MM.1S (cell line): ENCODE measurements at regions not wholly inside any gene's neighbourhood (a gene's known extent, or its start where the extent isn't known, plus 50 kb on each side); places are given as distances from the start of the nearest gene placed in this dataset.

Experiments used
- CTCF ChIP-seq: fragments of 300-600 bp; sonication (generic); IDR thresholded peaks from 2 replicates; pipeline ENCODE4 v1.5.1; 2016; ENCODE audit warnings: antibody characterized with exemption, low read length, mixed read lengths
- EZH2 ChIP-seq: fragments of 300-600 bp; sonication (generic); optimal IDR thresholded peaks from 2 replicates; pipeline ENCODE3; 2017; ENCODE audit warnings: low read depth, mild to moderate bottlenecking, antibody characterized with exemption, low read length, mixed read lengths
- EZH2phosphoT487 ChIP-seq: fragments of 300-600 bp; sonication (generic); IDR thresholded peaks from 2 replicates; pipeline ENCODE4 v1.6.1; 2018; ENCODE audit warnings: antibody characterized with exemption, low read length

DNA sequence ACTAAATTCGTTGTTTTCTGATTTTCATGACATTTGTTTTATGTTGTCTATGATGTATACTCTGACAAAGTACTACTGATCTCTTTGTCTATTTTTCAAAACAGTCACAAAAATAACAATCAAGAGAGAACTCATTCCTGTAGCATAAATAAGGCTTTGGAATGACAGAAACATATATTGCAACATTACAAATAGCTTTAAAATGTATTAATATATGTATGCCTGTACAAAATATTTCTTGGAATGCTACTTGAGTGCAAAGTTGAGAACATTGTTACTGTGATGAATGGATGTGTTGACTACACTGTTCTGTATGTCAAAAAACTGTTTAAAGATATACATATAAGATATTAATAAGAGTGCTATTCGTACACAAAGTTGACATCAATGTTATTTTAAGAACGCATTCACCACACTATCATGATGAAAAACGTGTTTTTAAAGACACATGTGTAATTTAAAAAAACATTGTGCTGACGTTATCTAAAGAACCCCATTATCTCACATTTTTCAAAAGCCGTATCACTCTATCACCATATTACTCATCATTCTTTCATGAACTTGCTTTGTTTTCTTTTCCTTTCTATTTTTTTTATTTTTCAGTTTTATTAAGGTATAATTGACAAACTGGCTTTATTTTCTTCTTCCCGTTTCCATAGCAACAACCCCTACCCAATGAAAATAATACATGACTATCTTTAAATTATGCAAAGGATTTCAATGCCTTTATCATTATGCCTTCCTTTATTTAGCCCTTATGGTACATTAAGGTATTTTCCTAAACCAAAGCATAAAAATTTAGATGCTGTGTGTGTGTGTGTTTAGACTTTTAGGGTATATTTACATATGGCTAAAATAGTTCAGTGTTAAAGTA is 918.8 kb downstream of the SLITRK1 start:
- TF ChIP-seq CTCF (no peak), EZH2phosphoT487 (no peak), EZH2 (no peak)
